Mesenchymal stem cell (in vitro differentiated cells and primary cell): ENCODE measurements at regions not wholly inside any gene's neighbourhood (a gene's known extent, or its start where the extent isn't known, plus 50 kb on each side); places are given as distances from the start of the nearest gene placed in this dataset.

Experiments
- DNase-seq: peaks from one replicate; pipeline ENCODE4 v3.0.0-alpha.2; 2013
- H2AFZ ChIP-seq: one replicate; pipeline ENCODE4 v1.6.1; 2013; ENCODE audit warnings: low read depth, mild to moderate bottlenecking, control low read depth, inconsistent platforms, low read length, moderate library complexity
- H2AK5ac ChIP-seq: 2 replicates; pipeline ENCODE4 v1.6.1; 2013; ENCODE audit warnings: low read length, moderate library complexity, mild to moderate bottlenecking, inconsistent platforms; ENCODE audit not compliant: severe bottlenecking
- H2BK120ac ChIP-seq: one replicate; pipeline ENCODE4 v1.6.1; 2013; ENCODE audit warnings: low read depth, mild to moderate bottlenecking, inconsistent platforms, low read length, moderate library complexity
- H2BK12ac ChIP-seq, 2 experiments: one replicate each; pipeline ENCODE4 v1.6.1; 2013; ENCODE audit warnings: inconsistent platforms in 2 of 2, low read length in 2 of 2, mild to moderate bottlenecking in 2 of 2, moderate library complexity in 2 of 2, control low read depth in 1 of 2
- H2BK15ac ChIP-seq: one replicate; pipeline ENCODE4 v1.6.1; 2013; ENCODE audit warnings: mild to moderate bottlenecking, low read depth, inconsistent platforms; ENCODE audit not compliant: poor library complexity, severe bottlenecking
- H2BK5ac ChIP-seq: 2 replicates; pipeline ENCODE4 v1.6.1; 2013; ENCODE audit warnings: low read depth, mild to moderate bottlenecking, low read length, control low read depth, inconsistent platforms; ENCODE audit not compliant: poor library complexity, severe bottlenecking
- H3K14ac ChIP-seq, 2 experiments: one replicate each; pipeline ENCODE4 v1.6.1; 2013; ENCODE audit warnings: inconsistent platforms in 2 of 2, low read length in 2 of 2, control low read depth in 1 of 2, mild to moderate bottlenecking in 1 of 2, moderate library complexity in 1 of 2
- H3K18ac ChIP-seq, 2 experiments: one replicate each; pipeline ENCODE4 v1.6.1; 2013; ENCODE audit warnings: inconsistent platforms in 2 of 2, low read length in 2 of 2, control low read depth in 1 of 2, low read depth in 1 of 2, mild to moderate bottlenecking in 1 of 2
- H3K23ac ChIP-seq, 2 experiments: one replicate each; pipeline ENCODE4 v1.6.1; 2013; ENCODE audit warnings: inconsistent platforms in 2 of 2, low read length in 2 of 2, mild to moderate bottlenecking in 2 of 2, moderate library complexity in 2 of 2, control low read depth in 1 of 2
- H3K27ac ChIP-seq: 2 replicates; pipeline ENCODE4 v1.5.1; 2013; ENCODE audit warnings: mild to moderate bottlenecking, moderate library complexity, low read length, control low read depth, inconsistent platforms; ENCODE audit not compliant: poor library complexity, severe bottlenecking
- H3K27me3 ChIP-seq, 2 experiments: 2 replicates each; pipeline versions ENCODE4 v1.6.1 to v1.7.0; 2013; ENCODE audit warnings: low read length in 2 of 2, mild to moderate bottlenecking in 2 of 2, moderate library complexity in 2 of 2, control low read depth in 1 of 2, inconsistent platforms in 1 of 2; ENCODE audit not compliant: control insufficient read depth in 1 of 2, insufficient read depth in 1 of 2
- H3K36me3 ChIP-seq, 2 experiments: 2 replicates each; pipeline versions ENCODE4 v1.6.1 to v1.7.0; 2013; ENCODE audit warnings: low read length in 2 of 2, control low read depth in 1 of 2, inconsistent platforms in 1 of 2, low read depth in 1 of 2, mild to moderate bottlenecking in 1 of 2; ENCODE audit not compliant: insufficient read depth in 2 of 2, control insufficient read depth in 1 of 2
- H3K4ac ChIP-seq, 2 experiments: one replicate each; pipeline ENCODE4 v1.6.1; 2013; ENCODE audit warnings: inconsistent platforms in 2 of 2, low read length in 2 of 2, mild to moderate bottlenecking in 2 of 2, moderate library complexity in 2 of 2, control low read depth in 1 of 2, low read depth in 1 of 2
- H3K4me1 ChIP-seq: 2 replicates; pipeline ENCODE4 v1.6.1; 2013; ENCODE audit warnings: low read depth, low read length, control low read depth; ENCODE audit not compliant: control insufficient read depth, insufficient read depth
- H3K4me2 ChIP-seq: 2 replicates; pipeline ENCODE4 v1.6.1; 2013; ENCODE audit warnings: low read length, mild to moderate bottlenecking, inconsistent platforms; ENCODE audit not compliant: poor library complexity, severe bottlenecking
- H3K4me3 ChIP-seq, 2 experiments: 2 replicates each; pipeline versions ENCODE4 v1.5.1 to v1.7.0; 2013; ENCODE audit warnings: low read length in 2 of 2, mild to moderate bottlenecking in 2 of 2, control low read depth in 1 of 2, low read depth in 1 of 2; ENCODE audit not compliant: insufficient read depth in 1 of 2
- H3K79me1 ChIP-seq: replicated peaks from 2 replicates; pipeline ENCODE4 v1.6.1; 2013; ENCODE audit warnings: mild to moderate bottlenecking, control low read depth, low read length, inconsistent platforms; ENCODE audit not compliant: poor library complexity, severe bottlenecking
- H3K9ac ChIP-seq: 2 replicates; pipeline ENCODE4 v1.7.0; 2013; ENCODE audit warnings: mild to moderate bottlenecking, low read length, moderate library complexity
- H3K9me3 ChIP-seq: 2 replicates; pipeline ENCODE4 v1.7.0; 2013; ENCODE audit warnings: mild to moderate bottlenecking, low read length; ENCODE audit not compliant: control insufficient read depth
- H4K8ac ChIP-seq: one replicate; pipeline ENCODE4 v1.6.1; 2013; ENCODE audit warnings: inconsistent platforms, mild to moderate bottlenecking, low read length, moderate library complexity
- H4K91ac ChIP-seq: one replicate; pipeline ENCODE4 v1.6.1; 2013; ENCODE audit warnings: mild to moderate bottlenecking, low read length, inconsistent platforms
- WGBS: methylation state at CpG from one replicate; pipeline ENCODE4 v1.1.7; 2013; ENCODE audit warnings: mixed read lengths; 5-methylcytosine and 5-hydroxymethylcytosine counted together

GRCh38 chr21:15650735-15651134 is 79.0 kb upstream of the USP25 start:
- WGBS: 100% methylated on average over 2 of the region's 3 CpGs
- no peaks in the 10 kb centered on the region for H3K4me1 ChIP-seq
- no peak overlapping the region for H2BK120ac ChIP-seq
- H3K14ac ChIP-seq: no peak overlapping the region
- H2AFZ ChIP-seq: no peak overlapping the region
- H3K27me3 ChIP-seq: no peaks in the 10 kb centered on the region
- no peak overlapping the region for H3K4me2 ChIP-seq
- DNase-seq: no peak
- H4K91ac ChIP-seq: no peak overlapping the region
- no peak overlapping the region for H3K4ac ChIP-seq
- H3K4me3 ChIP-seq: no peak overlapping the region
- H3K9me3 ChIP-seq: no peaks in the 10 kb centered on the region
- H3K36me3 ChIP-seq: no peaks in the 10 kb centered on the region
- H3K9ac ChIP-seq: no peak overlapping the region
- no peak overlapping the region for H2AK5ac ChIP-seq
- no peaks in the 10 kb centered on the region for H3K79me1 ChIP-seq
- H4K8ac ChIP-seq: no peak overlapping the region
- H2BK5ac ChIP-seq: no peak overlapping the region
- no peak overlapping the region for H3K18ac ChIP-seq
- no peak overlapping the region for H2BK15ac ChIP-seq
- H2BK12ac ChIP-seq: no peak overlapping the region
- H3K23ac ChIP-seq: no peak overlapping the region
- H3K27ac ChIP-seq: no peak overlapping the region

- H4K8ac ChIP-seq: no peak overlapping the region
These were observed 78.6 kb upstream of the USP25 start for GRCh38 chr21:15651172-15651571.

GRCh38 chr21:15653710-15654109 is 76.1 kb upstream of the USP25 start:
- H2BK15ac ChIP-seq: no peak overlapping the region
- H3K4me3 ChIP-seq: no peak overlapping the region
- no peak overlapping the region for H4K91ac ChIP-seq
- H2BK5ac ChIP-seq: no peak overlapping the region
- no peak overlapping the region for H3K14ac ChIP-seq
- H3K27ac ChIP-seq: no peak overlapping the region
- no peak overlapping the region for H3K23ac ChIP-seq
- H3K9ac ChIP-seq: no peak overlapping the region
- no peak overlapping the region for H3K4me2 ChIP-seq
- H3K36me3 ChIP-seq: no peaks in the 10 kb centered on the region
- H2BK120ac ChIP-seq: no peak overlapping the region
- no peaks in the 10 kb centered on the region for H3K9me3 ChIP-seq
- no peak overlapping the region for H3K4ac ChIP-seq
- DNase-seq: no peak
- H2BK12ac ChIP-seq: no peak overlapping the region
- H3K4me1 ChIP-seq: no peaks in the 10 kb centered on the region
- 80% methylated on average over 2 of the region's 2 CpGs for WGBS
- H4K8ac ChIP-seq: no peak overlapping the region
- no peak overlapping the region for H2AK5ac ChIP-seq
- H3K18ac ChIP-seq: no peak overlapping the region
- H3K27me3 ChIP-seq: no peaks in the 10 kb centered on the region
- H3K79me1 ChIP-seq: no peaks in the 10 kb centered on the region
- no peak overlapping the region for H2AFZ ChIP-seq

More at GRCh38 chr21:15651172-15651571, 78.6 kb upstream of the USP25 start:
- no peak overlapping the region for H2BK12ac ChIP-seq
- H3K9me3 ChIP-seq: no peaks in the 10 kb centered on the region
- H3K14ac ChIP-seq: no peak overlapping the region
- no peak overlapping the region for H2BK15ac ChIP-seq
- H3K4me3 ChIP-seq: no peak overlapping the region
- H3K27ac ChIP-seq: no peak overlapping the region
- no peaks in the 10 kb centered on the region for H3K27me3 ChIP-seq
- H3K4me2 ChIP-seq: no peak overlapping the region
- no peak overlapping the region for H3K4ac ChIP-seq
- H3K18ac ChIP-seq: no peak overlapping the region
- H2BK120ac ChIP-seq: no peak overlapping the region
- H4K91ac ChIP-seq: no peak overlapping the region
- H2AK5ac ChIP-seq: no peak overlapping the region
- no peak overlapping the region for H2BK5ac ChIP-seq
- 0% methylated on average over 1 of the region's 3 CpGs for WGBS
- DNase-seq: no peak
- no peaks in the 10 kb centered on the region for H3K79me1 ChIP-seq
- H3K36me3 ChIP-seq: no peaks in the 10 kb centered on the region
- H3K4me1 ChIP-seq: no peaks in the 10 kb centered on the region
- H2AFZ ChIP-seq: no peak overlapping the region
- no peak overlapping the region for H3K23ac ChIP-seq
- H3K9ac ChIP-seq: no peak overlapping the region

DNA sequence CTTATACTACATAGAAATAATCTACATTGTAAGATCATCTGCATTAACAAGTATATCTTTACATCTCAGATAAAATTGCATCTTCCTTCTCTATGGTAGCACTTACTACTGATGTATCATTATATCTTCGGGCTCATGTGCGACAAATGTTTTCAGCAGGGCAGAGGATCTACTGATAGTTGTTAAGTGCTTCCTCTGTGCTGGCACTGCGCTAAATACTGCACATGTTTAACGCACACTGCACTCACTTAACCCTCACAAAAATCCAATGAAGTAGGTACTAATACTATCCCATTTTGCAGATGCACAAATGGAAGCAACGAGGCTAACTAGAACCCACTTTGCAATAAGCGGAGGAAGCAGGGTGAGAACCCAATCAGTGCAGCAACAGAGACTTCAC is 75.6 kb upstream of the USP25 start:
- no peak overlapping the region for H3K4me2 ChIP-seq
- no peaks in the 10 kb centered on the region for H3K79me1 ChIP-seq
- H3K36me3 ChIP-seq: no peaks in the 10 kb centered on the region
- H2BK120ac ChIP-seq: no peak overlapping the region
- no peak overlapping the region for H3K23ac ChIP-seq
- H3K4me1 ChIP-seq: no peaks in the 10 kb centered on the region
- no peak for DNase-seq
- H4K8ac ChIP-seq: no peak overlapping the region
- no peak overlapping the region for H3K18ac ChIP-seq
- WGBS: 97% methylated on average over 6 of the region's 6 CpGs
- no peak overlapping the region for H2BK5ac ChIP-seq
- H2AFZ ChIP-seq: no peak overlapping the region
- H3K4me3 ChIP-seq: no peak overlapping the region
- no peak overlapping the region for H2AK5ac ChIP-seq
- no peaks in the 10 kb centered on the region for H3K9me3 ChIP-seq
- H3K27me3 ChIP-seq: no peaks in the 10 kb centered on the region
- no peak overlapping the region for H3K14ac ChIP-seq
- H3K4ac ChIP-seq: no peak overlapping the region
- H2BK15ac ChIP-seq: no peak overlapping the region
- no peak overlapping the region for H2BK12ac ChIP-seq
- no peak overlapping the region for H3K27ac ChIP-seq
- no peak overlapping the region for H3K9ac ChIP-seq
- no peak overlapping the region for H4K91ac ChIP-seq
